Dermis microvascular lymphatic vessel endothelial cell (primary cell): ENCODE measurements at regions not wholly inside any gene's neighbourhood (a gene's known extent, or its start where the extent isn't known, plus 50 kb on each side); places are given as distances from the start of the nearest gene placed in this dataset.

Source experiments
- DNase-seq, 2 donors: peaks; one replicate each; pipeline versions ENCODE4 v3.0.0 to v3.0.0-alpha.2; 2010; ENCODE audit warnings: low read depth in 2 of 2

GRCh38 chr17:31588512-31588911, 197.0 kb downstream of the RAB11FIP4 start:
- DNase-seq = no peak

- DNase-seq = no peak
These were observed 196.6 kb downstream of the RAB11FIP4 start for GRCh38 chr17:31588034-31588433.
